Panc1 (cell line): ENCODE measurements at regions not wholly inside any gene's neighbourhood (a gene's known extent, or its start where the extent isn't known, plus 50 kb on each side); places are given as distances from the start of the nearest gene placed in this dataset.
"Not testable (repeated sequence)": the region's sequence is repeated elsewhere in the genome, so short reads cannot be mapped to it uniquely, and the experiment has no call there.

Experiments used
- ATAC-seq: fragments of 200-7000 bp; cut with Tn5 transposase; 2 replicates; pipeline ENCODE4 v1.9.1; 2020; ENCODE audit warnings: mild to moderate bottlenecking, moderate library complexity
- BruUV-seq: library from RNA; stranded (reverse); fragments of 400-500 nt; replicated peaks from 2 replicates; lab custom pipeline; 2021; lab: Mats Ljungman, UMichigan
- CTCF ChIA-PET: fragments of 300-600 bp; sonication (Branson Sonifier 250); formaldehyde crosslinking; loops from one replicate; lab custom pipeline; 2022; ENCODE audit warnings: antibody characterized with exemption; lab: Charles Lee
- POLR2A ChIA-PET: fragments of 300-600 bp; sonication (Branson Sonifier 250); formaldehyde crosslinking; loops from one replicate; lab custom pipeline; 2022; ENCODE audit warnings: antibody characterized with exemption; lab: Charles Lee
- DNase-seq: peaks from one replicate; pipeline ENCODE4 v3.0.0-alpha.2; 2010; ENCODE audit warnings: low read depth, low spot score
- H3K27ac ChIP-seq: 2 replicates; pipeline ENCODE4 v1.5.1; 2011; ENCODE audit warnings: mild to moderate bottlenecking, low read length, inconsistent platforms
- H3K27me3 ChIP-seq: fragments of 200-500 bp; sonication (Bioruptor generic); 2 replicates; pipeline ENCODE4 v1.6.0; 2014; ENCODE audit warnings: low read length, inconsistent platforms; ENCODE audit not compliant: control insufficient read depth, insufficient read depth
- H3K36me3 ChIP-seq: fragments of 200-500 bp; sonication (Bioruptor generic); 2 replicates; pipeline ENCODE4 v1.5.1; 2014; ENCODE audit warnings: inconsistent platforms, mild to moderate bottlenecking, low read length, moderate library complexity; ENCODE audit not compliant: control insufficient read depth, insufficient read depth
- H3K4me1 ChIP-seq: 2 replicates; pipeline ENCODE4 v1.5.1; 2011; ENCODE audit warnings: inconsistent platforms, mild to moderate bottlenecking, low read length, moderate library complexity; ENCODE audit not compliant: control insufficient read depth, insufficient read depth
- H3K4me3 ChIP-seq, 2 experiments: 2 replicates each; pipeline ENCODE4 v1.5.1; 2011 to 2012; ENCODE audit warnings: low read depth in 2 of 2, low read length in 2 of 2, mild to moderate bottlenecking in 2 of 2, inconsistent platforms in 1 of 2, moderate library complexity in 1 of 2
- H3K9me3 ChIP-seq: fragments of 200-500 bp; sonication (Bioruptor generic); 2 replicates; pipeline ENCODE4 v1.5.1; 2014; ENCODE audit warnings: low read depth, mild to moderate bottlenecking, inconsistent platforms, low read length, moderate library complexity; ENCODE audit not compliant: control insufficient read depth, insufficient read depth
- TCF7L2 ChIP-seq: IDR thresholded peaks from 2 replicates; pipeline ENCODE4 v1.6.1; 2011; ENCODE audit warnings: mild to moderate bottlenecking, low read depth, low read length, inconsistent platforms
- in situ Hi-C: cut with HindIII; loops from 2 replicates; pipeline ENCODE4 v1.10.0; 2016; ENCODE audit warnings: low sequenced_read_pairs, low pct_unique_long_range_greater_than_20kb
- intact Hi-C: fragments of 100-400 bp; cut with micrococcal nuclease; formaldehyde crosslinking; loops from one replicate; pipeline ENCODE4 v1.10.0; 2022; ENCODE audit not compliant: unreplicated experiment
- TF ChIP-seq, protein P1 (sequence below), 2 experiments: IDR thresholded peaks; 2 replicates each; pipeline ENCODE4 v1.6.1; 2011 to 2012; ENCODE audit warnings: low read depth in 2 of 2, control low read depth in 1 of 2, low read length in 1 of 2, mild to moderate bottlenecking in 1 of 2, moderate library complexity in 1 of 2; ENCODE audit not compliant: insufficient read depth in 1 of 2

DNA sequence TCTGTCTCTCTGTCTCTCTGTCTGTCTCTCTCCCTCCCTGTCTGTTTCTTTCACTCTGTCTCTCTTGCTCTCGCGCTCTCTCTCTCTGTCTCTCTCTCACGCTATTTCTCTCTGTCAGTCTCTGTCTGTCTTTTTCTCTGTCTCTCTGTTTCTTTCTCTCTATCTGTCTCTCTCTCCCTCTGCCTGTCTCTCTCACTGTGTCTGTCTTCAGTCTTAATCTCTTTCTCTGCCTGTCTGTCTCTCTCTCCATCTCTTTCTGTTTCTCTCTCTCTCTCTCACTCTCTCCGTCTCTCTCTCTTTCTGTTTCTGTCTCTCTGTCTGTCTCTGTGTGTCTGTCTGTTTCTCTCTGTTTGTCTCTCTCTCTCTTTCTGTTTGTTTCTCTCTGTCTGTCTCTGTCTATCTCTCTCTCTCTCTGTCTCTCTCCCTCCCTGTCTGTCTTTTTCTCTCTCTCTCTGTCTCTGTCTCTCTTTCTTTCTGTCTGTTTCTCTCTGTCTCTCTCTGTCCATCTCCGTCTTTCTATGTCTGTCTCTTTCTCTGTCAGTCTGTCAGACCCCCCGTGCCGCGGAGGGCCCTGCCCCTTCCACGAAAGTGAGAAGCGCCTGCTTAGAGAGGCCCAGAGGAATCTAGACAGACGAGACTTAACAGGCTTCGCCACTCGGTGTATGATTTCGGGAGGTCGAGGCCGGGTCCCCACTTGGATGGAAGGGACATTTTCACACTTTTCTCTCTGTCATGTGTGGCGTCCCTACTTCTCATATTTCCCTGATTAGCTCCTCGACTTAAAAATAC lies 346.3 kb upstream of the DEFB115 start:
- DNase-seq (no peak), ATAC-seq (peak; percentile 54; the same call in 1 of the 2 replicates)
- Histone ChIP-seq H3K27me3 (no peaks in the 10 kb centered on the region), H3K9me3 (no peaks in the 10 kb centered on the region), H3K4me1 (no peaks in the 10 kb centered on the region), H3K36me3 (no peaks in the 10 kb centered on the region), H3K27ac (no peak overlapping the region), H3K4me3 (no peak overlapping the region)
- in situ Hi-C loops = no loop called here
- BruUV-seq = no TSS peak
- ChIA-PET POLR2A (no interaction called here), CTCF (no interaction called here)
- intact Hi-C loops = no loop called here
- TF ChIP-seq TCF7L2 = no peak
- TF ChIP-seq, protein P1, sequence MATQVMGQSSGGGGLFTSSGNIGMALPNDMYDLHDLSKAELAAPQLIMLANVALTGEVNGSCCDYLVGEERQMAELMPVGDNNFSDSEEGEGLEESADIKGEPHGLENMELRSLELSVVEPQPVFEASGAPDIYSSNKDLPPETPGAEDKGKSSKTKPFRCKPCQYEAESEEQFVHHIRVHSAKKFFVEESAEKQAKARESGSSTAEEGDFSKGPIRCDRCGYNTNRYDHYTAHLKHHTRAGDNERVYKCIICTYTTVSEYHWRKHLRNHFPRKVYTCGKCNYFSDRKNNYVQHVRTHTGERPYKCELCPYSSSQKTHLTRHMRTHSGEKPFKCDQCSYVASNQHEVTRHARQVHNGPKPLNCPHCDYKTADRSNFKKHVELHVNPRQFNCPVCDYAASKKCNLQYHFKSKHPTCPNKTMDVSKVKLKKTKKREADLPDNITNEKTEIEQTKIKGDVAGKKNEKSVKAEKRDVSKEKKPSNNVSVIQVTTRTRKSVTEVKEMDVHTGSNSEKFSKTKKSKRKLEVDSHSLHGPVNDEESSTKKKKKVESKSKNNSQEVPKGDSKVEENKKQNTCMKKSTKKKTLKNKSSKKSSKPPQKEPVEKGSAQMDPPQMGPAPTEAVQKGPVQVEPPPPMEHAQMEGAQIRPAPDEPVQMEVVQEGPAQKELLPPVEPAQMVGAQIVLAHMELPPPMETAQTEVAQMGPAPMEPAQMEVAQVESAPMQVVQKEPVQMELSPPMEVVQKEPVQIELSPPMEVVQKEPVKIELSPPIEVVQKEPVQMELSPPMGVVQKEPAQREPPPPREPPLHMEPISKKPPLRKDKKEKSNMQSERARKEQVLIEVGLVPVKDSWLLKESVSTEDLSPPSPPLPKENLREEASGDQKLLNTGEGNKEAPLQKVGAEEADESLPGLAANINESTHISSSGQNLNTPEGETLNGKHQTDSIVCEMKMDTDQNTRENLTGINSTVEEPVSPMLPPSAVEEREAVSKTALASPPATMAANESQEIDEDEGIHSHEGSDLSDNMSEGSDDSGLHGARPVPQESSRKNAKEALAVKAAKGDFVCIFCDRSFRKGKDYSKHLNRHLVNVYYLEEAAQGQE (IDR thresholded peaks at IDR 0.05; ENCODE audit: insufficient read depth in 1 of 2, low read depth in 2 of 2, low read length in 1 of 2) = no peak

DNA sequence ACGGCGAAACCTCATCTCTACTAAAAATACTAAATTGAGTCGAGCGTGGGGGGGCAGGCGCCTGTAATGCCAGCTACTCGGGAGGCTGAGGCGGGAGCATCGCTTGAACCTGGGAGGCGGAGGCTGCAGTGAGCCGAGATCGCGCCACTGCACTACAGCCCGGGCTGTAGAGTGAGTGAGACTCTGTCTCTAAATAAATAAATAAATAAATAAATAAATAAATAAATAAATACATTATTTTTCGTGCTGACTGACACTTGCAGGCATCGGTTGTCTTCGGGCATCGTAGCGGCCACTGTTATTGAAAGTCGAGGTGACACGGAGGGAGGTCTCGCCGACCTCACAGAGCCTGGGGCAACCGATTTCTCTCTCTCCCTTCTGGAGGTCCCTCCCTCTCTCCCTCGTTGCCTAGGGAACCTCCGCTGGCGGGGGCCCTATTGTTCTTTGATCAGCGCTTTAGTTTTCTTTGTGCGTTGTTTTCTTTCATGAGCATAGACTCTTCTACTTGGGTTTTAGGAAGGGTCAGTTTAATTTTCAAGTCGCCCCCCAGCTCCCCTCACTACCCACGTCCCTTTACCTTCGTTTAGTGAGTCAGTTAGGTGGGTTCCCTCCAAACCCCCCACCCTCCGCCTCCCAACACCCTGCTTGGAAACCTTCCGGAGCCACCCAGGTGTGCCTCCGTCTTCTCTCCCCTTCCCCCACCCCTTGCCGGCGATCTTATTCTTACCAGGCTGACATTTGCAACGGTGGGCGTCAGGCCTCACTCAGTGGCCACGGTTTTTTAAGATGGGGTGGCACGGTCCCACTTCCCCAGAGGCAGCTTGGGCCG lies 345.4 kb upstream of the DEFB115 start:
- H3K27ac ChIP-seq, BruUV-seq, POLR2A ChIA-PET, H3K9me3 ChIP-seq, H3K36me3 ChIP-seq, H3K27me3 ChIP-seq, DNase-seq, intact Hi-C loops, ATAC-seq, CTCF ChIA-PET, in situ Hi-C loops, H3K4me1 ChIP-seq: not testable (repeated sequence)
- H3K4me3 ChIP-seq = peak overlapping the region; percentile 22 to 58

DNA sequence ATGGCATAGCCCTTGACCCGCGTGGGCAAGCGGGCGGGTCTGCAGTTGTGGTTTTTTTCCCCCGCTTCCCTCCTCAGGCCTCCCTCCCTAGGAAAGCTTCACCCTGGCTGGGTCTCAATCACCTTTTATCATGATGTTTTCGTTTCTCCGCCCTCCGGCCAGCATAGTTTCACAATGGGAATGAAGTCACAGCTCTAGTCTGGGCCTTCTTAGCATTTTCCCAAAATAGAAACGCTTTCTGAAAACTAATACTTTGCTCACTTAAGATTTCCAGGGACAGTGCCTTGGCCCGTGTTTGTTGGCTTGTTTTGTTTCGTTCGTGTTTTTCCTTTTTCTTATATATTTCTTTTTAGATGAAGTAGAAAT lies 344.8 kb upstream of the DEFB115 start:
- H3K4me3 ChIP-seq = peak overlapping the region; percentile 22 to 58
- POLR2A ChIA-PET, BruUV-seq, H3K36me3 ChIP-seq, H3K9me3 ChIP-seq, H3K4me1 ChIP-seq, H3K27ac ChIP-seq, ATAC-seq, CTCF ChIA-PET, H3K27me3 ChIP-seq, intact Hi-C loops, in situ Hi-C loops, DNase-seq: not testable (repeated sequence)

DNA sequence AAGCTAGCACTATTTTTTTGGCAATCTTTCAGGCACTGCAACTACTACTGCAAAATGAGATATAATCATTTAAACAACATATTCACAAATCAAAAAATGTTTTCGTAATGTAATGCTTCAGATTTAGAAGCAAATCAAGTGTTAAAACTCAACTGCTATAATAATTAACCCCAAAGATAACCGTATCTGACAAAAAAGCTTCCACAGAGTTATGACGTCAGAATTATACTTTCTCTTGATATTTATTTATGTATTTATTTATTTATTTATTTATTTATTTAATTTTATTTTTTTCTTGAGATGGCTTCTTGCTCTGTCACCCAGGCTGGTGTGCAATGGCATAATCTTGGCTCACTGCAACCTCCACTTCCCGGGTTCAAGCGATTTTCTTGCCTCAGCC lies 341.1 kb upstream of the DEFB115 start:
- CTCF ChIA-PET, H3K27me3 ChIP-seq, H3K4me3 ChIP-seq, ATAC-seq, DNase-seq, intact Hi-C loops, H3K9me3 ChIP-seq, H3K4me1 ChIP-seq, BruUV-seq, in situ Hi-C loops, H3K27ac ChIP-seq, H3K36me3 ChIP-seq, POLR2A ChIA-PET: not testable (repeated sequence)
